Peyer's patch (tissue), 4 donors: ENCODE measurements at regions not wholly inside any gene's neighbourhood (a gene's known extent, or its start where the extent isn't known, plus 50 kb on each side); places are given as distances from the start of the nearest gene placed in this dataset.

Source experiments
- DNase-seq, 3 donors: peaks; one replicate each; pipeline ENCODE4 v3.0.0-alpha.2; 2017 to 2019
- H3K27ac ChIP-seq, 4 donors: fragments of 200-600 bp; sonication (generic); one replicate each; pipeline ENCODE4 v1.5.1; 2016 to 2019
- H3K27me3 ChIP-seq, 2 donors: fragments of 200-600 bp; sonication (generic); one replicate each; pipeline ENCODE4 v1.5.1; 2019
- H3K36me3 ChIP-seq, 3 donors: fragments of 200-600 bp; sonication (generic); one replicate each; pipeline ENCODE4 v1.5.1; 2016 to 2019
- H3K4me1 ChIP-seq, 4 donors: fragments of 200-600 bp; sonication (generic); one replicate each; pipeline ENCODE4 v1.5.1; 2016 to 2019
- H3K4me3 ChIP-seq, 4 donors: fragments of 200-600 bp; sonication (generic); 1 replicate in 3 of 4; 2 replicates in 1 of 4; pipeline ENCODE4 v1.5.1; 2016 to 2019; ENCODE audit warnings: mild to moderate bottlenecking in 1 of 4
- H3K9me3 ChIP-seq, 4 donors: fragments of 200-600 bp; sonication (generic); one replicate each; pipeline ENCODE4 v1.5.1; 2016 to 2019; ENCODE audit warnings: mild to moderate bottlenecking in 1 of 4
- POLR2A ChIP-seq, 2 donors: fragments of 450-650 bp; IDR thresholded peaks; one replicate each; pipeline ENCODE4 v1.5.1; 2017; ENCODE audit warnings: antibody characterized with exemption in 2 of 2, mild to moderate bottlenecking in 2 of 2, moderate library complexity in 2 of 2
- TF ChIP-seq, protein P1 (sequence below), 6 experiments: fragments of 450-650 bp in 4 of 6; fragments of 200-600 bp in 2 of 6; sonication (generic) in 1 of 6; IDR thresholded peaks; one replicate each; pipeline ENCODE4 v1.5.1; 2017 to 2019; ENCODE audit warnings: antibody characterized with exemption in 6 of 6, mild to moderate bottlenecking in 3 of 6, moderate library complexity in 1 of 6

- no peak for DNase-seq
- no peak overlapping the region for H3K4me3 ChIP-seq
- H3K27ac ChIP-seq: no peak overlapping the region
- no peaks in the 10 kb centered on the region for H3K36me3 ChIP-seq
- TF ChIP-seq POLR2A (IDR thresholded peaks at IDR 0.05): no peak
- TF ChIP-seq, protein P1, sequence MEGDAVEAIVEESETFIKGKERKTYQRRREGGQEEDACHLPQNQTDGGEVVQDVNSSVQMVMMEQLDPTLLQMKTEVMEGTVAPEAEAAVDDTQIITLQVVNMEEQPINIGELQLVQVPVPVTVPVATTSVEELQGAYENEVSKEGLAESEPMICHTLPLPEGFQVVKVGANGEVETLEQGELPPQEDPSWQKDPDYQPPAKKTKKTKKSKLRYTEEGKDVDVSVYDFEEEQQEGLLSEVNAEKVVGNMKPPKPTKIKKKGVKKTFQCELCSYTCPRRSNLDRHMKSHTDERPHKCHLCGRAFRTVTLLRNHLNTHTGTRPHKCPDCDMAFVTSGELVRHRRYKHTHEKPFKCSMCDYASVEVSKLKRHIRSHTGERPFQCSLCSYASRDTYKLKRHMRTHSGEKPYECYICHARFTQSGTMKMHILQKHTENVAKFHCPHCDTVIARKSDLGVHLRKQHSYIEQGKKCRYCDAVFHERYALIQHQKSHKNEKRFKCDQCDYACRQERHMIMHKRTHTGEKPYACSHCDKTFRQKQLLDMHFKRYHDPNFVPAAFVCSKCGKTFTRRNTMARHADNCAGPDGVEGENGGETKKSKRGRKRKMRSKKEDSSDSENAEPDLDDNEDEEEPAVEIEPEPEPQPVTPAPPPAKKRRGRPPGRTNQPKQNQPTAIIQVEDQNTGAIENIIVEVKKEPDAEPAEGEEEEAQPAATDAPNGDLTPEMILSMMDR (IDR thresholded peaks at IDR 0.05): no peak
- no peaks in the 10 kb centered on the region for H3K9me3 ChIP-seq
- no peaks in the 10 kb centered on the region for H3K27me3 ChIP-seq
- H3K4me1 ChIP-seq: no peaks in the 10 kb centered on the region
Observed at GRCh38 chr5:101600614-101601013, 695.5 kb downstream of the SLCO4C1 start.

- Histone ChIP-seq H3K9me3 (no peaks in the 10 kb centered on the region), H3K36me3 (no peaks in the 10 kb centered on the region), H3K27me3 (no peaks in the 10 kb centered on the region), H3K4me1 (no peaks in the 10 kb centered on the region), H3K4me3 (no peak overlapping the region), H3K27ac (no peak overlapping the region)
- TF ChIP-seq, protein P1 (IDR thresholded peaks at IDR 0.05): peak in 1 of 6 experiments; percentile 3
- TF ChIP-seq POLR2A (IDR thresholded peaks at IDR 0.05): no peak
- no peak for DNase-seq
Observed at GRCh38 chr5:101590384-101590783, 687.3 kb upstream of the ST8SIA4 start.

DNA sequence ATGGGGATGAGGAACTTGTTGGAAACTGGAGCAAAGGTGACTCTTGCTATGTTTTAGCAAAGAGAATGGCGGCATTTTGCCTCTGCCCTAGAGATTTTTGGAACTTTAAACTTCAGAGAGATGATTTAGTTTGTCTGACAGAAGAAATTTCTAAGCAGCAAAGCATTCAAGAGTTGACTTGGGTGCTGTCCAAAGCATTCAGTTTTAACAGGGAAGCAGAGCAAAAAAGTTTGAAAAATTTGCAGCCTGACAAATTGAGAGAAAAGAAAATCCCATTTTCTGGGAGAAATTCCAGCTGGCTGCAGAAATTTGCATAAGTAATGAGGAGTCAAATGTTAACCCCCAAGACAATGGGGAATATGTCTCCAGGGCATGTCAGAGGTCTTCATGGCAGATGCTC is 682.3 kb upstream of the ST8SIA4 start:
- Histone ChIP-seq H3K9me3 (no peaks in the 10 kb centered on the region), H3K36me3 (no peaks in the 10 kb centered on the region), H3K4me1 (no peaks in the 10 kb centered on the region), H3K27me3 (no peaks in the 10 kb centered on the region), H3K27ac (no peak overlapping the region), H3K4me3 (no peak overlapping the region)
- DNase-seq: no peak
- TF ChIP-seq, protein P1 (IDR thresholded peaks at IDR 0.05): no peak
- no peak for TF ChIP-seq POLR2A (IDR thresholded peaks at IDR 0.05)

DNA sequence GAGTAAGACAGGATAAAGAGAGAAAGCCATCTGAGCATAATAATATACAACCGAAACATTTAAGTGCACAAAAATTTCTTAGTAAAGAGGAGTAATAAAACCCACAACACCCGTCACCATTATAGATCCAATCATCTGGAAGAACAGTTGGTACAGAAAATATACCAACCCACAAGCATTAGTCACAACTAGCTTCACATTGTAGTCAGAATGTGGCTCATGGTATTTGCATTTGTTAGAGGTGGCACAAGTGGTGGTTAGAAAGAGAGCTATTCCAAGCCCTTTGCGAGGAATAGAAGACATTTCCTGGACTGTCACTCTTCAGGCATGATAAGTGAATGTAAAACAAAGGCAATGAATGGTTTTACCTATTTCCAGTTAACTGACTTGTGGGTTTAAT is 677.5 kb upstream of the ST8SIA4 start:
- no peaks in the 10 kb centered on the region for H3K4me1 ChIP-seq
- H3K27ac ChIP-seq: no peak overlapping the region
- TF ChIP-seq, protein P1 (IDR thresholded peaks at IDR 0.05): no peak
- no peak for TF ChIP-seq POLR2A (IDR thresholded peaks at IDR 0.05)
- H3K9me3 ChIP-seq: no peaks in the 10 kb centered on the region
- no peak for DNase-seq
- no peaks in the 10 kb centered on the region for H3K36me3 ChIP-seq
- H3K27me3 ChIP-seq: no peaks in the 10 kb centered on the region
- no peak overlapping the region for H3K4me3 ChIP-seq

DNA sequence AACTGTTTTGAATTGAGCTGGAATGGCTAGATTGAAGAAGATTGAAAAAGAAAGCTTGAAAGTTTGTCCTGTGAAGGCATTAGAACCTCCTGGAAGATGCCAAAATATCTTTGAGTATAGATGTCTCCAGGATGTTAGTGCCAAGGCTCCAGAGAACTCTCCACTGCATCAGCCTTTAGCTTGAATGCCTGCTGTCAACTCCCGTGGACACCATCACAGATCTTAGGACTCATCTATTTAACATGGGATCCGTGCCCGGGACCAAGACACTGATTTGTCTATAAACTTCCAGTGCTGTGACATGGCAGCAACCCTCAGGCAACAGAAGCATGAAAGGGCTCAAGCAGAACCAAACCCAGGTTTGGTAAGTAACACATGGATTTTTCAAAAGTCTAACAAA is 670.9 kb upstream of the ST8SIA4 start:
- no peak for TF ChIP-seq POLR2A (IDR thresholded peaks at IDR 0.05)
- TF ChIP-seq, protein P1 (IDR thresholded peaks at IDR 0.05): no peak
- no peaks in the 10 kb centered on the region for H3K4me1 ChIP-seq
- H3K36me3 ChIP-seq: no peaks in the 10 kb centered on the region

DNA sequence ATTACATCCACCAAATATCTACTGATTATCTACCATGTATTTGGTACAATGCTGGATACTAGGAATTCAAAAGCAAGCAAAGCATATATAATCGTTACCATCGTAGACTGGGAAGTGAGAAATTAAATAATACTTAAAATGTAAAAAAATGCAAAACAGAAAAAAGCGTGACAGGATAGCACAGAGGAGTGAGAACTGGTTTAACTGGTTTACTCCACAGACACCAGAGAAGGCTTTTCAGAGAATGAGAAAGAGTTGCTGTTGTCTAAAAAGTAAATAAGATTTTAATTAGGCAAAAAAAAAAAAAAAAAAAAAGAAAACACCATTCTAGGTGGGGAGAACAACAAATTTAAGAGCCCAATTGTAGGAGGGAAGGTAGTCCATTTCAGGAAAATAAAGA is 657.9 kb upstream of the ST8SIA4 start:
- H3K9me3 ChIP-seq: no peaks in the 10 kb centered on the region
- no peaks in the 10 kb centered on the region for H3K36me3 ChIP-seq
- H3K4me1 ChIP-seq: no peaks in the 10 kb centered on the region
- DNase-seq: no peak
- TF ChIP-seq POLR2A (IDR thresholded peaks at IDR 0.05): no peak
- TF ChIP-seq, protein P1 (IDR thresholded peaks at IDR 0.05): no peak
- H3K27ac ChIP-seq: no peak overlapping the region
- no peak overlapping the region for H3K4me3 ChIP-seq
- H3K27me3 ChIP-seq: no peaks in the 10 kb centered on the region

More for the DNA sequence above, 670.9 kb upstream of the ST8SIA4 start:
- DNase-seq: no peak
- Histone ChIP-seq H3K27me3 (no peaks in the 10 kb centered on the region), H3K4me3 (no peak overlapping the region), H3K9me3 (no peaks in the 10 kb centered on the region), H3K27ac (no peak overlapping the region)
